ENCODE measurements at regions not wholly inside any gene's neighbourhood (a gene's known extent, or its start where the extent isn't known, plus 50 kb on each side); places are given as distances from the start of the nearest gene placed in this dataset.

DNA sequence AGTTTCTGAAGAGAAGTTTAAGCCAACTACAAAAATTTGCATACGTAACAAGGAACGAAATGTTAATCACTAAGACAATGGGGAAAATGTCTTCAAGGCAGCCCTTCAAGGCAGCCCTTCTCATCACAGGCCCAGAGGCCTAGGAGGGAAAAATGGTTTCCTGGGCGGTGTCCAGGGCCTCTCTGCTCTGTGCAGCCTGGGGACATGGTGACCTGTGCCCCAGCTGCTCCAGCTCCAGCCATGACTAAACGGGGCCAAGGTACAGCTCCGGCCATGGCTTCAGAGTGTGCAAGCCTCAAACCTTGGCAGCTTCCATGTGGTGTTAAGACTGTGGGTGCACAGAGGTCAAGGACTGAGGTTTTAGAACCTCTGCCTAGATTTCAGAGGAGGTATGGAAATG, 325.1 kb downstream of the FRK start (continued):
- no peak for TF ChIP-seq ZNF256 (CRISPR knock-in tag; conservative IDR thresholded peaks at IDR 0.05)
- no peak for TF ChIP-seq FOXK2 (IDR thresholded peaks at IDR 0.05)
- no peak for TF ChIP-seq CREB1 (IDR thresholded peaks at IDR 0.05)
- TF ChIP-seq CREB1 (CRISPR knock-in tag; IDR thresholded peaks at IDR 0.05) = no peak

DNA sequence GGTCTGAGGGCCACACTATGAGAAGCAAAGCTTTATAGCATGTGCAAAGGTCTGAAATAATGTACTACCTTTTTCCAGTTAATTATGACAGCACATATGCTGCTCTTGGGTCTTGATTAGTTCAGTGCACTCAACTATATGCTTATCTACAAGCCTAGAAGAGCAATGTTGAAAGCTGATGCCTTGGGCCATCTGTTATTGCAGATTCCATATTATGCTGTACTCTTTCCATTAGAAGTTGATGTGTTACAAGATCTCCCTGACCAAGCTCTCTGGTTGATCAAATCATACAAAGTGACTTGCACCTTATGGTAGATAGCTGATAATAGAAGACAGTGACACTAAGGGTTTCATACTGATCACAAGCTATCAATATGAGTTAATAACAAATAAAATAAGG, 327.3 kb downstream of the FRK start:
- H3K4me1 ChIP-seq (ENCODE audit: insufficient read depth, low read length) = no peaks in the 10 kb centered on the region
- intact Hi-C loops (cut with micrococcal nuclease; ENCODE audit: unreplicated experiment) (no loop called here), in situ Hi-C loops (cut with HindIII; ENCODE audit: extremely low pct_ligation_motif_present, low pct_unique_long_range_greater_than_20kb) (no loop called here)
- H3K4me2 ChIP-seq (ENCODE audit: low read depth, low read length) = no peak overlapping the region
- no peaks in the 10 kb centered on the region for H3K79me2 ChIP-seq (ENCODE audit: insufficient read depth, low read length)
- H3K27me3 ChIP-seq (ENCODE audit: control insufficient read depth in 1 of 2, insufficient read depth in 2 of 2, low read length in 2 of 2) = no peaks in the 10 kb centered on the region
- no peak for FAIRE-seq
- no peak overlapping the region for H3K27ac ChIP-seq (ENCODE audit: extremely low read length, insufficient read depth, low read length)
- no peaks in the 10 kb centered on the region for H4K20me1 ChIP-seq (ENCODE audit: insufficient read depth, low read length)
- no peak overlapping the region for H3K9ac ChIP-seq (ENCODE audit: insufficient read depth, low read depth, low read length)
- no peaks in the 10 kb centered on the region for H3K36me3 ChIP-seq (replicated peaks in 1 of 2; ENCODE audit: control insufficient read depth in 1 of 2, insufficient read depth in 2 of 2, low read length in 2 of 2)
- no peak overlapping the region for H3K4me3 ChIP-seq (replicated peaks in 1 of 3; ENCODE audit: insufficient read depth in 1 of 3, low read depth in 2 of 3, low read length in 3 of 3)
- no peak for ATAC-seq
- no peak for TF ChIP-seq ZFP37 (CRISPR knock-in tag; IDR thresholded peaks at IDR 0.05; ENCODE audit: borderline replicate concordance)
- no peak for TF ChIP-seq ATRX (CRISPR knock-in tag; IDR thresholded peaks at IDR 0.05; ENCODE audit: borderline replicate concordance)
- TF ChIP-seq ZNF101 (CRISPR knock-in tag; IDR thresholded peaks at IDR 0.05; ENCODE audit: borderline replicate concordance, low read depth) = no peak
- no peak for TF ChIP-seq GZF1 (CRISPR knock-in tag; IDR thresholded peaks at IDR 0.05)
- no peak for TF ChIP-seq HOXA5 (CRISPR knock-in tag; IDR thresholded peaks at IDR 0.05)
- TF ChIP-seq, protein P1, sequence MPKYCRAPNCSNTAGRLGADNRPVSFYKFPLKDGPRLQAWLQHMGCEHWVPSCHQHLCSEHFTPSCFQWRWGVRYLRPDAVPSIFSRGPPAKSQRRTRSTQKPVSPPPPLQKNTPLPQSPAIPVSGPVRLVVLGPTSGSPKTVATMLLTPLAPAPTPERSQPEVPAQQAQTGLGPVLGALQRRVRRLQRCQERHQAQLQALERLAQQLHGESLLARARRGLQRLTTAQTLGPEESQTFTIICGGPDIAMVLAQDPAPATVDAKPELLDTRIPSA (CRISPR knock-in tag; IDR thresholded peaks at IDR 0.05; ENCODE audit: borderline replicate concordance) = no peak
- no peak for TF ChIP-seq GTF2F1 (IDR thresholded peaks at IDR 0.05; ENCODE audit: low read length)
- TF ChIP-seq HOXD1 (CRISPR knock-in tag; IDR thresholded peaks at IDR 0.05) = no peak
- no peak for TF ChIP-seq TRIM24 (CRISPR knock-in tag; IDR thresholded peaks at IDR 0.05)
- TF ChIP-seq ZBTB1 (CRISPR knock-in tag; IDR thresholded peaks at IDR 0.05; ENCODE audit: borderline replicate concordance) = no peak
- no peak for TF ChIP-seq KDM5A (IDR thresholded peaks at IDR 0.05; ENCODE audit: borderline replicate concordance, low read length)
- peaks cover 8% of the 10 kb centered on the region; the same call in 1 of the 2 replicates for H3K9me3 ChIP-seq (ENCODE audit: low read length)
- no peak for DNase-seq (ENCODE audit: low spot score)
- POLR2A ChIA-PET = no interaction called here
- no TSS peak for BruUV-seq (replicated peaks)
- no peak overlapping the region for H2AFZ ChIP-seq (ENCODE audit: low read length)
- CTCF ChIA-PET (ENCODE audit: low intra/inter-chr PET ratio, low total read pairs) = no interaction called here

All from HepG2 (cell line).